ENCODE measurements at regions not wholly inside any gene's neighbourhood (a gene's known extent, or its start where the extent isn't known, plus 50 kb on each side); places are given as distances from the start of the nearest gene placed in this dataset.

DNA sequence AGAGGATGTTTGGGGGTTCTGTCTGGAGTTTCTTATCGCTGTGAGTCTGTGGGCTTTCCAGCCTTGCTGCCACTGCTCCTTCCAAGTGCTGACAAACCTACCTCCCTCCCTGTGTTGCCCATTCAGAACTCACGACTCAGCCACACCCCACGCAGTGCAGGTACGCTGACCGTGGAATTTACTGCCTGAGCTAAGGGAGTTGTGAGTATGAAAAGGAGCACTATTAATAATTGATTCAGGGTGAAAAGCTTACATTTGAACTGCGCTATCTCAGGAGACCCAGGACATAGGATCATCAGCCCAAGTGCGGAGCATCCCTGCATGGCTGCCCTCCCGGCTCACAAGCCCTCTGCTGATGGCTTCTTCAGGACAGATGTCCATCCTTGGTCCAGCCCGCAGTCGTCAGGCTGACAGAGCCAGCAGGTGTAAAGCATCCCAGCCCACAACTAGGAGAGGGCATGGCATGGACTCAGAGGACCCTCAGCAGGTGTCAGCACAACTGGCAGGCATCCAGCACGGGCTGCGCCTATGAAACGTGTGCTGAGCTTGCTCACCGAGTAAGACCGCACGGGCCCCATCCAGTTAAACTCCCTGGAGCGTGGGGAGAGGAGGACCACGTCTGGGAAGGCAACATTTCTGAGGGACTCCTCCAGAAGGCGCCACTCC is 244.0 kb downstream of the COL4A1 start (continued):
- TF ChIP-seq, protein P1, sequence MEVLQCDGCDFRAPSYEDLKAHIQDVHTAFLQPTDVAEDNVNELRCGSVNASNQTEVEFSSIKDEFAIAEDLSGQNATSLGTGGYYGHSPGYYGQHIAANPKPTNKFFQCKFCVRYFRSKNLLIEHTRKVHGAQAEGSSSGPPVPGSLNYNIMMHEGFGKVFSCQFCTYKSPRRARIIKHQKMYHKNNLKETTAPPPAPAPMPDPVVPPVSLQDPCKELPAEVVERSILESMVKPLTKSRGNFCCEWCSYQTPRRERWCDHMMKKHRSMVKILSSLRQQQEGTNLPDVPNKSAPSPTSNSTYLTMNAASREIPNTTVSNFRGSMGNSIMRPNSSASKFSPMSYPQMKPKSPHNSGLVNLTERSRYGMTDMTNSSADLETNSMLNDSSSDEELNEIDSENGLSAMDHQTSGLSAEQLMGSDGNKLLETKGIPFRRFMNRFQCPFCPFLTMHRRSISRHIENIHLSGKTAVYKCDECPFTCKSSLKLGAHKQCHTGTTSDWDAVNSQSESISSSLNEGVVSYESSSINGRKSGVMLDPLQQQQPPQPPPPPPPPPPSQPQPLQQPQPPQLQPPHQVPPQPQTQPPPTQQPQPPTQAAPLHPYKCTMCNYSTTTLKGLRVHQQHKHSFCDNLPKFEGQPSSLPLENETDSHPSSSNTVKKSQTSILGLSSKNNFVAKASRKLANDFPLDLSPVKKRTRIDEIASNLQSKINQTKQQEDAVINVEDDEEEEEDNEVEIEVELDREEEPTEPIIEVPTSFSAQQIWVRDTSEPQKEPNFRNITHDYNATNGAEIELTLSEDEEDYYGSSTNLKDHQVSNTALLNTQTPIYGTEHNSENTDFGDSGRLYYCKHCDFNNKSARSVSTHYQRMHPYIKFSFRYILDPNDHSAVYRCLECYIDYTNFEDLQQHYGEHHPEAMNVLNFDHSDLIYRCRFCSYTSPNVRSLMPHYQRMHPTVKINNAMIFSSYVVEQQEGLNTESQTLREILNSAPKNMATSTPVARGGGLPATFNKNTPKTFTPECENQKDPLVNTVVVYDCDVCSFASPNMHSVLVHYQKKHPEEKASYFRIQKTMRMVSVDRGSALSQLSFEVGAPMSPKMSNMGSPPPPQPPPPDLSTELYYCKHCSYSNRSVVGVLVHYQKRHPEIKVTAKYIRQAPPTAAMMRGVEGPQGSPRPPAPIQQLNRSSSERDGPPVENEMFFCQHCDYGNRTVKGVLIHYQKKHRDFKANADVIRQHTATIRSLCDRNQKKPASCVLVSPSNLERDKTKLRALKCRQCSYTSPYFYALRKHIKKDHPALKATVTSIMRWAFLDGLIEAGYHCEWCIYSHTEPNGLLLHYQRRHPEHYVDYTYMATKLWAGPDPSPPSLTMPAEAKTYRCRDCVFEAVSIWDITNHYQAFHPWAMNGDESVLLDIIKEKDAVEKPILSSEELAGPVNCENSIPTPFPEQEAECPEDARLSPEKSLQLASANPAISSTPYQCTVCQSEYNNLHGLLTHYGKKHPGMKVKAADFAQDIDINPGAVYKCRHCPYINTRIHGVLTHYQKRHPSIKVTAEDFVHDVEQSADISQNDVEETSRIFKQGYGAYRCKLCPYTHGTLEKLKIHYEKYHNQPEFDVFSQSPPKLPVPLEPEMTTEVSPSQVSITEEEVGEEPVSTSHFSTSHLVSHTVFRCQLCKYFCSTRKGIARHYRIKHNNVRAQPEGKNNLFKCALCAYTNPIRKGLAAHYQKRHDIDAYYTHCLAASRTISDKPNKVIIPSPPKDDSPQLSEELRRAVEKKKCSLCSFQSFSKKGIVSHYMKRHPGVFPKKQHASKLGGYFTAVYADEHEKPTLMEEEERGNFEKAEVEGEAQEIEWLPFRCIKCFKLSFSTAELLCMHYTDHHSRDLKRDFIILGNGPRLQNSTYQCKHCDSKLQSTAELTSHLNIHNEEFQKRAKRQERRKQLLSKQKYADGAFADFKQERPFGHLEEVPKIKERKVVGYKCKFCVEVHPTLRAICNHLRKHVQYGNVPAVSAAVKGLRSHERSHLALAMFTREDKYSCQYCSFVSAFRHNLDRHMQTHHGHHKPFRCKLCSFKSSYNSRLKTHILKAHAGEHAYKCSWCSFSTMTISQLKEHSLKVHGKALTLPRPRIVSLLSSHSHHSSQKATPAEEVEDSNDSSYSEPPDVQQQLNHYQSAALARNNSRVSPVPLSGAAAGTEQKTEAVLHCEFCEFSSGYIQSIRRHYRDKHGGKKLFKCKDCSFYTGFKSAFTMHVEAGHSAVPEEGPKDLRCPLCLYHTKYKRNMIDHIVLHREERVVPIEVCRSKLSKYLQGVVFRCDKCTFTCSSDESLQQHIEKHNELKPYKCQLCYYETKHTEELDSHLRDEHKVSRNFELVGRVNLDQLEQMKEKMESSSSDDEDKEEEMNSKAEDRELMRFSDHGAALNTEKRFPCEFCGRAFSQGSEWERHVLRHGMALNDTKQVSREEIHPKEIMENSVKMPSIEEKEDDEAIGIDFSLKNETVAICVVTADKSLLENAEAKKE (CRISPR knock-in tag; IDR thresholded peaks at IDR 0.05) = no peak
- TF ChIP-seq EZH2phosphoT487 (IDR thresholded peaks at IDR 0.05; ENCODE audit: unreplicated experiment) = no peak

DNA sequence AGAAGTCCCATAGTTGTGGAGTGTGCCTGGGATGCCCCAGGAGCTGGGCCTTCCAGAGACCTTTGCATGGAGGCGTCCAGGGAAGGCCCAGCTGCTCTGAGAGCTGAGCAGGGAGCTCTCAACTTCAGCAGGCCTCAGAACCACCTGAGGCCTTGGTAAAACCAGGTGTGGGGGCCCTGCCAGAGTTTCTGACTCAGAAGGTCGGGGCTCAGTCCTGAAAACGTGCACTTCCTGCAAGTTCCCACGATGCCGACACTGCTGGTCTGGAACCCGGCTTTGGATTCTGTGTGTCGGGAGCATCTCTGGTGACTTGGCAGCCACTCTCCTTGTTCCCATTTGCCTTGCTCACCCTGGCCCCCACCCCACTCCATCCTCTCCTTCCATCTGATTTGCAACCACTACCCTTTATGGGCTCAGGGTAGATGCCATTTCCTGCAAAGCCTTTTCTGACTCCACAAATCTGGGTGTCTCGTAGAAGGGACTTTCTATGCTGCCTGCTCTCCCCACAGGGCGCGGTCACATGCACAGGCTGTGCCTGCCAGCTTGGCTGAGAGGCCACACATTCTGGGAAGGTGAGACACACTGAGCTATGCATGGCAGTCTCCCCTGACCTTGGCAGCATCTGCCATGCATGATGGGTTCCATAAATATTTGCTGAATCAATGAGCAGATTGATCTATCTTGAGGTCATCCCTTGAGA is 244.7 kb downstream of the COL4A1 start:
- H3K9me2 ChIP-seq (ENCODE audit: insufficient read depth) = no peaks in the 10 kb centered on the region
- peaks cover 2% of the 10 kb centered on the region for H3K27me3 Mint-ChIP-seq (ENCODE audit: insufficient read depth, low read depth, poor library complexity)
- DNase-seq (ENCODE audit: low spot score) (no peak), ATAC-seq (no peak)
- H3K79me2 ChIP-seq (replicated peaks; ENCODE audit: insufficient read depth) = no peaks in the 10 kb centered on the region
- no peak overlapping the region for H3K27ac Mint-ChIP-seq
- no peaks in the 10 kb centered on the region for H3K36me3 Mint-ChIP-seq (ENCODE audit: low read depth)
- no peaks in the 10 kb centered on the region for H3F3A ChIP-seq (replicated peaks; ENCODE audit: low read depth)
- no peaks in the 10 kb centered on the region for H4K20me1 ChIP-seq (replicated peaks; ENCODE audit: insufficient read depth)
- no peak overlapping the region for H2AFZ ChIP-seq
- H3K36me3 ChIP-seq (ENCODE audit: insufficient read depth) = no peaks in the 10 kb centered on the region
- no peaks in the 10 kb centered on the region for H3K27me3 ChIP-seq (ENCODE audit: insufficient read depth)
- no peaks in the 10 kb centered on the region; the same call in 2 of the 3 replicates for H3K4me1 Mint-ChIP-seq
- H3K4me3 ChIP-seq = no peak overlapping the region
- no peaks in the 10 kb centered on the region for H3K9me3 Mint-ChIP-seq
- H3K4me1 ChIP-seq (ENCODE audit: insufficient read depth) = no peaks in the 10 kb centered on the region
- no peak overlapping the region for H3K27ac ChIP-seq (ENCODE audit: low read depth)
- H3K4me2 ChIP-seq = no peak overlapping the region
- no peak overlapping the region for H3K4me3 Mint-ChIP-seq
- TF ChIP-seq ZNF114 (CRISPR knock-in tag; IDR thresholded peaks at IDR 0.05) = no peak
- no peak for TF ChIP-seq POLR2AphosphoS5 (IDR thresholded peaks at IDR 0.05; ENCODE audit: low read depth)
- TF ChIP-seq, protein P1 (CRISPR knock-in tag; IDR thresholded peaks at IDR 0.05) = no peak
- no peak for TF ChIP-seq CREB1 (CRISPR knock-in tag; IDR thresholded peaks at IDR 0.05; ENCODE audit: low read depth)
- TF ChIP-seq EZH2 (IDR thresholded peaks at IDR 0.05; ENCODE audit: low read depth, unreplicated experiment) = no peak
- no peak for TF ChIP-seq EZH2phosphoT487 (IDR thresholded peaks at IDR 0.05; ENCODE audit: unreplicated experiment)
- no peak for TF ChIP-seq ZNF331 (CRISPR knock-in tag; IDR thresholded peaks at IDR 0.05; ENCODE audit: low read depth)
